HUDEP-2 (cell line): ENCODE measurements at regions not wholly inside any gene's neighbourhood (a gene's known extent, or its start where the extent isn't known, plus 50 kb on each side); places are given as distances from the start of the nearest gene placed in this dataset.
"Not testable (repeated sequence)": the region's sequence is repeated elsewhere in the genome, so short reads cannot be mapped to it uniquely, and the experiment has no call there.

ENCODE experiments used
- DNase-seq, 76 experiments: peaks; one replicate each; lab custom pipeline; 2025; ENCODE audit not compliant: unreplicated experiment in 76 of 76; lab: John Stamatoyannopoulos, UW

GRCh38 chr6:50992704-50993625 lies 174.3 kb downstream of the TFAP2B start:
- no peak for DNase-seq

- DNase-seq = no peak
These were observed 175.5 kb downstream of the TFAP2B start for GRCh38 chr6:50993941-50994720.

DNA sequence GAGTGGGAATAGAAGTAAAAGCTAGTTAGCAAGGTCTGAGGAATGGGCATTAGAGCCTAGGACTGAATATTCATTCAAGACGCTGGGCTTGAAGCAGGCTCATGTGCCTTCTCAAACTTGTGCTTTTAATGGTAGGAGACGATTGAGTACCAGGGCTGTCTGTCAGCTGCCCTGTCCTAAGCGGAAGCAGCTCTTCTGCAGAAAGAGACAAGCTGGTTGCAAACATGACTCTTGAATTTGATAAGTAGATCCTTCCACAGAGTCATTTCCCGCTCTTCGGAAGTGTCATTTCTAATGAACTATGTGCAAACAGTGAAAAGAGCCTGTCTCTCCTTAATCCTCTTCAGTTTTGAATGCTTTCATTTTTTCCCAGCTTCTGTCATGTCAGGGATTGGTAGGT lies 176.4 kb downstream of the TFAP2B start:
- no peak for DNase-seq

DNA sequence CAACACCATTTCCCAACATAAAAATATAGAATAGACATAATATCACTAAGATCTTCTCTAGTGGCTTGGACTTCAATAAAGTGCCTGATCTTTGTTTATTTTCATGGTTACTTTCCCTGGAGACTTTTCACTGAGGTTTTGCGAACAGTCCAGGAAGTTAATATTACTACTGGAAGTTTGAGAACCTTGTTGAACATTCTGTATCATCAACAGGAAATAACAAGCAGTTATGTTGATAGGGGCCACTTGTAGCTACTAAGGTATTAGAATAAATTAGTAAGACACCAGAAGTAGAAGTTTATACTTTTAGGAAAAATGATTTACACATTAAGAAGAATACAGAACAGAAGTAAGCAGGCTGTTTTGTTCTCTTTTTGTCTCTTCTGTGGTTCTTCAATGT lies 180.2 kb downstream of the TFAP2B start:
- no peak for DNase-seq

DNA sequence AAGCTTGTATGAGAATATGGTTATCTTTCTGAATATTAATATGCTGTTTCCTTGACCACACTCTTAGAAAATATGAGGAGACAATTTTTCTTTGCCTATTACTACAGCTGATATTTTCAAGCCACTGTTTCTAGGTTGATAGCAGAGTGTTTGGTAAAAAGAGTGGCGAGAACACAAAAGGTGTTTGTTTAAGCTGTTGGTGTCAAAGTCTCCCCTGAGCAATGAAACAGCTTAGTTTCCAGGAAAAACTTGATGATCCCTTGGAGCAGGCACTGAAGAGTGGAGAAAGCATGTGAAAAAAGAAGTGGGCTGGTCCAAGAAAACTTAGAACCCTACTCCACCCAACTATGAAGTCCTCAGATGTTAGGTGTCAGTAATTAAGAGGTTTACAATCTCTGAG lies 182.7 kb downstream of the TFAP2B start:
- DNase-seq = no peak

- DNase-seq = no peak
These were observed 185.7 kb downstream of the TFAP2B start for GRCh38 chr6:51004380-51004779.

- no peak for DNase-seq
These were observed 187.1 kb downstream of the TFAP2B start for GRCh38 chr6:51005779-51006178.

GRCh38 chr6:51007237-51007636 lies 188.6 kb downstream of the TFAP2B start:
- no peak for DNase-seq

DNA sequence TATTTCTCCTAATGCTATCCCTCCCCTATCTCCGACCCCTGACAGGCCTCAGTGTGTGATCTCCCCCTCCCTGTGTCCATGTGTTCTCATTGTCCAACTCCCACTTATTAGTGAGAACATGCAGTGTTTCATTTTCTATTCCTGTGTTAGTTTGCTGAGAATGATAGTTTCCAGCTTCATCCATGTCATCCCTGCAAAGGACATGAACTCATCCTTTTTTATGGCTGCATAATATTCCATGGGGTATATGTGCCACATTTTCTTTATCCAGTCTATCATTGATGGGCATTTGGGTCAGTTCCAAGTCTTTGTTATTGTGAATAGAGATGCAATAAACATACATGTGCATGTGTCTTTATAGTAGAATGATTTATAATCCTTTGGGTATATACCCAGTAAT lies 190.0 kb downstream of the TFAP2B start:
- DNase-seq = not testable (repeated sequence)

- no peak for DNase-seq
These were observed 194.7 kb downstream of the TFAP2B start for GRCh38 chr6:51013376-51013775.

GRCh38 chr6:51015394-51015793 lies 196.7 kb downstream of the TFAP2B start:
- no peak for DNase-seq

DNA sequence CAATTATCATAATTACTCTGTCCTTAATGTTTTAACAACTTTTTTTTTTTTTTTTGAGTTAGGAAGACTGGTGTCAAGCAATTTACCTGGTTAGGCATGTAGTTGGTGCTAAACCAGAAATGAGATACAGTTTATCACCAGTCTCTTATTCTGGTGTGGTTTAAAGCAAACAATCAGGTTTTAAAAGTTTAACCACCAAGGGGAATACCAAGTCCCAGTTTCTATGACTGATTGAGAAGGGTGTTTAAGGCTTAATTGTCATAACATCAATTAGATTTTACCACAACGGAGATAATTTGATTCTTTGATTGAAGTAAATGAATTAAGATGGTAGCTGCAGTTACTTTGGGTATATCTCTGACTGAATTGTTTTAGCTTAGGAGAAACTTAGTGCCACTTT lies 197.8 kb downstream of the TFAP2B start:
- DNase-seq = no peak

GRCh38 chr6:51019806-51020205 lies 201.1 kb downstream of the TFAP2B start:
- no peak for DNase-seq

DNA sequence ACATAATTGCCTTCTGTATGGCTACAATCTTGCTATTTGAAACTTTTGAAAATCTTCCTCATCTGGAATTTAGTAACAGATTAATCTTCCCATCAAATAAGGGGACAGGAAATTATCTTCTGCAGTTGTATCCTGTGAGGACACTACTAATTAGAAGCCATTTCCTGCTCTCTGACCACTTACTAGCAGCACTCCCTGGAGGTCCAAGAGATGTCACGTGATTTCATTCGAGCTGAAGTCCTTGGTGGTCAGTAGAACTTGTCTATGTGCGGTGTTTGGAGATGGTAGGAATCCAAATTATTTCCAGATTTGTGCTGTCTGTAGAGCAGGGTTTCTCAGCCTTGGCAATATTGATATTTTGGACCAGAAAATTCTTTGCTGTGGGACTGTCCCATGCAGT lies 202.5 kb downstream of the TFAP2B start:
- no peak for DNase-seq

DNA sequence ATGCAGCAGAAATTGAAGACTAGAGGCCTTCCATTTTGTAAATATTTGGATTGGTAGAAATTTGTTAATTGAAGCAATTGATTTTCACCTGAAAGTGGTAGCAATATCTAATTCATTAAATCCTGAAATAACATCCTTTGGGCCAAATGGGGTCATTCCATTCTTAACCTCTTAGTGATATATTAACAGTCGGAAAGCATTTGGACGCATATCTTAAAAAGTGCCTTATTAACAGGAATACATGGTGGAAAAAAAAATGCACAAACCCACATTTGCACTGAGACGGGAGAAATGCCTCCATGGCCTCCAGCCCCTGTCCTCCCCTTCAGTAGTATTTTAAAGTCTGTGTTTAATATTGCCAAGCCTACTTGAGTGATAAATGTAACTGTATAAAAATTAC lies 205.5 kb downstream of the TFAP2B start:
- no peak for DNase-seq

- no peak for DNase-seq
These were observed 206.6 kb downstream of the TFAP2B start for GRCh38 chr6:51025082-51025777.

GRCh38 chr6:51027283-51028065 lies 208.8 kb downstream of the TFAP2B start:
- DNase-seq = no peak

DNA sequence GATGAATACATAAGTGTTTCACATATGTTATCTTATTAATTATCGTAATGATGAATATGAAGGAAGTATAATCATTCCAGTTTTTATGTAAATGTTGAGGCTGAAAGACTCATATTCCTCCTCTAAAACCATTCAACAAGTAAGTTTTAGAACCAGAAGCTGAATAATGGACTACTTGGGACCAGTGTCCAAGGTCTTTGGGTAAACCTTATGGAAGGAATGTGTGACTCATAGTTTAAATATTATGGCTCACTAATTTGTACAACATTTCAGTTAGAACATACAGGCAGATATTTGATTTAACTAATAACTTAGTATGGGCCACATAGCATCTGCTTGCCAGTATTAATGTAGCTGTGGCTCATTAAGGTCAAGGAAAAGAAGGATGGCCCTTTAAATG lies 209.6 kb downstream of the TFAP2B start:
- no peak for DNase-seq

DNA sequence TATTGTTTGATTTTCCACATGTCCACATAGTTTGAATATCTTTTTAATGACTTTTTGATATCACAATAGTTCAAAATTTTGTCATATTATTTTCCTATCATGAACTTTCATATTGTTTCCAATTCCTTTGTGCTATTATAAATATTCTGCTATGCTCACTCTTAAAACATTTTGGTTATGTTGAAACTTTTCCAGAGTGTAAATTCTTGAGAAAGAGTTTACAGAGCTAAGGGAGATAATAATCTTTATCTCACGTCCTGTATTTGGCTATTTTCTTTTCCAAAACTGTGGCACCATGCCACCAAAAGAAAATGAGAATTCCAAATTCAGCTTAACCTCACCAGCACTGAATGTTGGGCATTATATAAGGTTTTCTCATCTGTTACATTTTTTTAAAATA lies 210.9 kb downstream of the TFAP2B start:
- no peak for DNase-seq

DNA sequence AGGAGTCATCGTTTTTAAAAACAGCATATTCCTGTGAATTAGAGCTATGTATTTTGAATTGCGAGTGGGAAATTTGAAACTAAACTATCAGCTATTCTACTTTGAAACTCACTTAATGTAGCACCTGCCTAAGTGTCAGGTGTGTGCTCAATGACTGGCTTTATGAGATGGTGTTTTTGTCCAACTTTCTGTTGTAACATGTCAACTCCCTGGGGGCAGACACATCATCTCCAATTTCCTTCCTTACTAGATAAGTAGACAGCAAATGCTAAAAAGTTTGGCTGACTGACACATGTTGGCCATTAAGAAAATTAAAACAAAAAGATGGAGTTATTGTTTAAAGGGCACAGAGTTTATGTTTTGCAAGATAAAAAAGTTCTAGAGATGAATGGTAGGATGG lies 226.9 kb downstream of the TFAP2B start:
- no peak for DNase-seq
